CD4-positive, alpha-beta T cell treated with Interleukin-4 for 1 hour (primary cell): ENCODE measurements at regions not wholly inside any gene's neighbourhood (a gene's known extent, or its start where the extent isn't known, plus 50 kb on each side); places are given as distances from the start of the nearest gene placed in this dataset.
A peak's percentile ranks its signal among the peaks of the same experiment; 100 is the strongest.
"Not testable (repeated sequence)": the region's sequence is repeated elsewhere in the genome, so short reads cannot be mapped to it uniquely, and the experiment has no call there.

ENCODE experiments used
- DNase-seq, 2 donors: peaks; one replicate each; pipeline ENCODE4 v3.0.0-alpha.2; 2020 to 2022

DNA sequence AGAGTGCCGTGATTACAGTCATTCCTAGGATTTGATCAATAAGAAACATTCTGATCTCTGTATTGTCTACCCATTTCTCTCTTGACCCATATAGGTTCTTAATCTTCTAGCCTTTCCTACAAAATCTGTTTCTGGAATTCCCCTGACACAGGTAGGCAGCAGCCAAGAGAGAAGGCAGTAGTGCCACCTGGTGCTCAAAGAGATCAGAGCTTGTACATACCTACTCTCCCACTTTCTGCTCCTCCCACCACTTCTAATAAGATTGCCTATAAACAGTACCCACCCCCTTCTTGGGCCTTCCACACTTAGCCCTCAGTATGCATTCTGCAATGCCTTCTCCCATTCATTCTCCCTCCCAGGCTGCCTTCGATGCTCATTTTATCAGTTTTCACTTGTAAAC lies 117.4 kb upstream of the RORB start:
- peak; percentile 11 to 32 for DNase-seq

DNA sequence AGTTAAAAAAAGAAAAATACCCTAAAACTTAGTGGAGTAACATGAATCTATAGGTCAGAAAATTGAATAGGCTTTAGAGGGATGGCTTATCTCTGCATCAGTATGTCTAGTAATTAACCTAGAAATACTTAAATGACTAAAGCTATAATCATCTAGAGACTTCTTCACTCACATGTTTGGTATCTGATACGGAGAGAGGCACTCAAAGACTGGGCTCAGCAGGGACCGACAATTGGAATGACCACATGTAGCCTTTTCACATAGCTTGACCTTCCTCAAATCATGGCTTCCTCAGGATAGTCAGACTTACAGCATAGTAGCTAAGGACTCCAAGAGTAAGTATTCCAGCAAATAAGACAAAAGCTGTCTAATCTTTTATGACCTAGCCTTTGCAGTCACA lies 105.3 kb upstream of the RORB start:
- no peak for DNase-seq

DNA sequence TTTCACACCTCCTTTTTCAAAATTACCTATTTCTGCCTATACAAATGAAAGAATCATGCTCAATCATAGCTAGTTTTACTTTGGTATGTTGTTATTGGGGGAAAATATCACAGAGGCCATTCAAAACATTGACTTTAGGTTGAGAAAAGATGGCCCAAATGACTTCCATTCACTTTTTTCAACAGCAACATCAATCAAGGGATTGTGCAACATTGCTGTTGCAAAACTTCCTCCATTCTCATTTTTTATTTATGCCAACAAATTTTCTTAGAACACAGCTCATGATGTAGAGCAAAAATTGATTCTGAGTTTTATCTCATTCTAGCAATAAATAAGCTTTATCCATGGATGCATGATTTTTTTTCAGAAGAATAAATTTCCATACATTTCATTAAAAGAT lies 93.6 kb upstream of the RORB start:
- no peak for DNase-seq

DNA sequence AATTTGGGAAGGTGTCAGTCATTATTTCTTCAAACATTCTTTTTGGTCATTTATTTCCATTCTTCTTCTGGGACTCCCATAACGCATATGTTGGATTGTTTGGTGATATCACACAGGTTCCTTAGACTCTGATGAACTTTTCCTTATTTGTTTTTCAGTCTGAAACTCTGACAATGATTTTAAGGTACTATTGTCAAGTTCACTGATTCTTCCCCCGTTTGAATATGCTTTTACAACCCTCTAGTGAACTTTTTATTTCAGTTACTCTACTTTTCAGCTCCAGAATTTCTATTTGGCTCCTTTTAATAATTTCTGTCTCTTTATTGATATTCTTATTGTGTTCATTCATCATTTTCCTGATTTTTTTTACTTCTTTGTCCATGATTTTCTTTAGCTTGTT lies 92.5 kb upstream of the RORB start:
- no peak for DNase-seq

DNA sequence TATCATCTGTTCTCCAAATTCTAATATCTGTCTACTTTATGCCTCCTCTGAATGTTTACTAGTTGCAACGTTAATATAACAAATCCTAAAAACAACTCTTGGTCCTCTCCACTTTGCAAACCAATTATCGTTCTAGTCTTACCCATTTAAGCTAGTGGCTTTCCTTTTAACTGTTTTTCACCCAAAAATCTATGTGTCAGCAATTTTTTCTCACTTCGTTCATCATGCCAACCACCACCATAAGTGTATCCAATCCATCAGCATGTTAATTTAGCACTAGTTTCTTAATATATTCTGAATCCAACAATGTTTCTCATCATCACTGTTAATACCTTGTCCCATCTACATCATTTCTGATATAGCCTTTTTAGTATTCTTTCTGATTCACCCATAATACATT lies 90.0 kb upstream of the RORB start:
- no peak for DNase-seq

DNA sequence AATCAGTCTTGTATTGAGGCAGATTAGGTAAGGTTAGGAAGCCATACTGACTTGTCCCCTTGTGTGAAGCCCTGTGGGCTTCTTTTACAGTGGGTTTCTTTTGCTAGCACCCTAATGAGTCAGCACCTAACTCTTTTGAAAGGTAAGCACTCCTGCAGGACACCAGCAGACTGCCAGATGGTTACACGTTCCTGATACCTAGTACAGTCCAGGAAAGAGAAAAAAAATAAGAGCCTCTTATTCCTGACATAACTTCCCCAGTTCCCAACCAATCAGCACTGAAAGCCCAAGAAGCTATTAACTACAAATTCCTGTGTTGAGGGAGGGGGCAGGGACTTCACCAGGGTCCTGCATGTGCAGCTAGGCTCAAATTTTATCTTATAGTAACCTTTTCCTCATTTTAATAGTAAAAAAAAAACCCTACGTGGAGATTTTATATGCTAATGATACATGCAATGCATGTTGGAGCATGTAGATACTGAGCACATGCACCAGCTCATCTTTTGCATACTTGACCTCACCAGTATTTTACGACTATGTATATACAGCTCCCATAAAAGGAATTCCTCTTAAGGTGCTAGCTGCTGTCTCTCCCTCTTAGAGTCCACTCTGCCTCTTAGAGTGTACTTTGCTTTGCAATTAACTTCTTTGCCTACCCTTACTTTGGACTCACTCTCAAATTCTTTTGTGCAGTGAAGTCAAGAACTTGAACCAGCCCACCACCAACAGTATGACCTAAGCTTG lies 84.7 kb upstream of the RORB start:
- DNase-seq = no peak

DNA sequence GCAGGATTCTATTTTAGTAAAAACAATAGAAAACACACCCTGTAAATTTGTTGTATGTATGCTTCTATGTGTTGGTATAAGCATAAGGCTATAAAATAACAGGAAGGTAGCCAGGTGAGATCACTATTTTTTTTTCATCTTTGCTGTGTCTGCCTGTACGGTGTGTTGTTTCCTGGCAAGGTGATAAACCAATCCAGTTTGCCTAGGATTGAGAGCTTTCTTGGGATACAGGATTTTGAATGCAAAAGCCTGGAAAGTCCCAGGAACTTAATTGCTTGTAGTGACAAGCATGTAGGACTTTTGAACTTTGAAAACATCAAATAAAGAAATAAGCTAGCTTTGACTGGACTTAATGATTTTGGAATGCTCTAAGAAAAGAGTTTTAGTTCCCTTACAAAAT lies 83.3 kb upstream of the RORB start:
- DNase-seq = no peak

DNA sequence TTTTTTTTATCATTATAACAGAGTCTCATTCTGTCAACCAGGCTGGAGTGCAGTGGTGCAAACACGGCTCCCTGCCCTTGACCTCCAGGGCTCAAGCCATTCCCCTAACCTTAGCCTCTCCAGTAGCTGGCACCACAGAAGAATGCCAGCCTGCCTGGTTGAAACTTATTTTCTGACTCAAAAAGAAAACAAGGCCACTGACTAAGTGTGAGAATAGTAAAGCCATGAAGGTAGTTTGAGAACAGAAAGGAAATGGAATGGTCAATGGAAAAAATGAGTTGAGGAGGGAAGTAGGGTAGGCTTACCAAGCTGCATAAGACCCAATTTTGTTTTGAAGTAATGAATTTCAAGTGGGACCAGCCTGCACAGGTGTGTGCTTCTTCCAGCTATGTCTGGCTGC lies 82.8 kb upstream of the RORB start:
- DNase-seq = no peak

DNA sequence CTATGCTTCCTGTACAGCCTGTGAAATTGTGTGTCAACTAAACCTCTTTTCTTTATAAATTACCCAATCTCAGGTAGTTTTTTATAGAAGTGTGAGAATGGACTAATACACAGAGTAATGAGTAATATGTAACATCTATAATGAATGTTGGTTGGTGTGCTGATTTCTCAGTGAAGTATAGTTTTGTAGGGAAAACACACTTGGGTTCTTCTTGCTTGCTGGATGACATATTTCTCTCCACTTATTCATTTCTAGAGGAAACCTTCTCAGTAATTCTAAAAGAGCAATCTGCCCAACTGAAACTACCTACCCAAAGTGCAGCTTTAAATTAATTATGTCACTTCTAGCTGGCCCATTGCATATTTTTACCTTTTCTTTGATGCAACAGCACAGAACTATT lies 81.1 kb upstream of the RORB start:
- DNase-seq = no peak

DNA sequence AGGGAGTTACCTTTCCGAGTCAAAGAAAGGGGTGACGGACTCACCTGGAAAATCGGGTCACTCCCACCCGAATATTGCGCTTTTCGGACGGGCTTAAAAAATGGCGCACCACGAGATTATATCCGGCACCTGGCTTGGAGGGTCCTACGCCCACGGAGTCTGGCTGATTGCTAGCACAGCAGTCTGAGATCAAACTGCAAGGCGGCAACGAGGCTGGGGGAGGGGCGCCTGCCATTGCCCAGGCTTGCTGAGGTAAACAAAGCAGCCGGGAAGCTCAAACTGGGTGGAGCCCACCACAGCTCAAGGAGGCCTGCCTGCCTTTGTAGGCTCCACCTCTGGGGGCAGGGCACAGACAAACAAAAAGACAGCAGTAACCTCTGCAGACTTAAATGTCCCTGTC lies 72.6 kb upstream of the RORB start:
- not testable (repeated sequence) for DNase-seq

DNA sequence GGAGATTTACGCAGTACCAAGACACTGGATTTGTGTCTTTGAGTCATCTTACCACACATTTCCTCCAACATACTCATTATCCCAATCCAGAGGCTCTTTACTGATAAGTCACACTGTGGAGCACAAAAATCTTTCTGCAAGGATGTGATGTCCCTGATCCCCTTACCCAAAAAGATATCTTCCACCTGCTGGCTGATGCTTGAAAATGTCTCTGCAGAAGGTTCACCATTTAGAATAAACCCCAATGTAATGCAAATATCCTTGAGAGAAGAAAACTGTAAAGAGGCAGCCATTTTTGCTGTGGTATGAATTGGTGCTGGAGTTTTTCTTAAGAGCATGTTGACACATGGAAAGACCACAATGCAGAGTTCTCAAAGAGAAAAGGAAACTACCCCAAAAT lies 65.7 kb upstream of the RORB start:
- DNase-seq = no peak

DNA sequence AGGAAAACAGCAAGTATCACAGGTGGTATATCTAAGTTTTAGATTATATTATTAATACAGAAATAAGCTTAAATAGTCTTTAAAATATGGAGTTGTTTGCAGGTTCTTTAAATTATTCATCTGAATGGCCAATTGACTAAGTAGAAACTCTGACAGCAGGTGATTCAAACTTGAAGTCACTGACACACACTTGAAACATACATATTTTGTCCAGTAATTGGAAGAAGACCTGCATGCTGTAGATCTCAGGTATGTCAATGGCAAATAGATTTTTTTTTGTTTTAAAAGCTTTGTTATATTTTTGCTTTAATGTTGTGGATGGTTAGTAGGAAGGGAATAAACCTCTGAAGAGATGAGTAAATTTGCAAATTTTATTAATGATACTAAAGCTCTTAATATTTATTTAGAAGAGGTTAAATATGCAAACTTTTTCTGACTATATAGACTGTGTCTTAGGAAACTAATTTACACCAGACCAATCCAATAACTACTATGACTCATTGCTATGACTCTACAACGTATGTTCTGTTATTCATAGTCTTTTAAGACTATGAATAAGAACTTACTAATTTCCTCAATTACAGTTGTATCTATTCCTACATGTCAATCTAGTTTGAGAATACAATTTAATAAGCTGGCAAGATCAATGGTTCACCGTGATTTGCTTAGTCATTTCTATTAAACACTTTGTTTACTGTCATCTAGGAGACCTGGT lies 53.9 kb upstream of the RORB start:
- no peak for DNase-seq

DNA sequence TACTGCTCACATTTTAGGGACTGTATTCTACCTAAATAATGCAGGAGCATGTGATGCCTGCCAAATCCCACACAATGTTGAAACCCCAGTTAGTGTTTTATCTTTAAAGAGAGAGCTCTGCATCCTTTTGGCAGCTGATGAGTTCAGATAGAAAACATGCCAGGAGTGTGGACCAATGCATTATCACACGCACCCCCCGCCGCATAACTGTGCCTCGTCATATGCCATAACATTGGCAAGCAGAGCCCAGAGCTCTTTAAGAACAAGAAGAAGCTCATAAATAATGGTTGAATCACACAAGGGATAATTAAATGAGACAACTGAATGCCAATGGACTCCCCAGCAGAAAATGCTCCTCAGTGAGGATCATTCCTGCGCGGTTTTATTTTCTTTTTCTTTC lies 52.8 kb upstream of the RORB start:
- DNase-seq = no peak
